ENCODE measurements at regions not wholly inside any gene's neighbourhood (a gene's known extent, or its start where the extent isn't known, plus 50 kb on each side); places are given as distances from the start of the nearest gene placed in this dataset.

DNA sequence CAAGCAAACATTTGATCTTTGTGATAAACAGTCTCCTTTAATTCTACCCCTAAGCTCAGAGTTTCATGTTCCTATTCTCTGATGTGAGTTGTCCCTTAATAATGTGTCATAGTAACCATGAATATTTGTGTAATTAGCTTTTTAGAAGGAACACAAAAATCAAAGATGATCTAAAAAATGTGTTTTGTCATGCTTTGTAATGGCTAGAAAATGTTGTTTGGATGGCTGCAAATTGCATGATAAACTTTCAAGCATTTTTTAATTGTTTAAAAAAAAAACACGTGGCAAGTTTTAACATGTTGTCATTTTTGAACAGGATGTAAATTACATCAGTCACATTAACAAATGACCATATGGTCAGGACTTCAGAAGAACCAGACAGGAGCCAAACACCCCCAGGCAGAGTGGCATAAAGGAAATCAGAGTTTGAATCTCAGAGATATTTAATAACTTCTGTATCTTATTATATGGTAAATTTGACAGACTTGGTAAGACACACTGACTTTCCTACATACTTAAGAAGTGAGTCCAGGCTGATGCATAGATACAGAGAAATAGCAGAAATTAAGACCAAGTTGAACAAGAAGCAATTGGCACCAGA is 223.9 kb upstream of the VEGFC start:
- POLR2A ChIA-PET = no interaction called here
- ATAC-seq = no peak
- Histone ChIP-seq H3K27me3 (ENCODE audit: control insufficient read depth in 1 of 2, insufficient read depth in 2 of 2, low read length in 2 of 2) (no peaks in the 10 kb centered on the region), H3K4me1 (ENCODE audit: insufficient read depth, low read length) (no peaks in the 10 kb centered on the region), H3K4me2 (ENCODE audit: low read depth, low read length) (no peak overlapping the region), H3K4me3 (replicated peaks in 1 of 3; ENCODE audit: insufficient read depth in 1 of 3, low read depth in 2 of 3, low read length in 3 of 3) (no peak overlapping the region), H3K9ac (ENCODE audit: insufficient read depth, low read depth, low read length) (no peak overlapping the region), H3K79me2 (ENCODE audit: insufficient read depth, low read length) (no peaks in the 10 kb centered on the region), H3K9me3 (ENCODE audit: low read length) (peaks cover 19% of the 10 kb centered on the region), H2AFZ (ENCODE audit: low read length) (no peak overlapping the region), H3K27ac (ENCODE audit: extremely low read length, insufficient read depth, low read length) (no peak overlapping the region), H4K20me1 (ENCODE audit: insufficient read depth, low read length) (no peaks in the 10 kb centered on the region), H3K36me3 (replicated peaks in 1 of 2; ENCODE audit: control insufficient read depth in 1 of 2, insufficient read depth in 2 of 2, low read length in 2 of 2) (no peaks in the 10 kb centered on the region)
- in situ Hi-C loops (cut with HindIII; ENCODE audit: extremely low pct_ligation_motif_present, low pct_unique_long_range_greater_than_20kb) (no loop called here), intact Hi-C loops (cut with micrococcal nuclease; ENCODE audit: unreplicated experiment) (no loop called here)
- no peak for FAIRE-seq
- CTCF ChIA-PET (ENCODE audit: low intra/inter-chr PET ratio, low total read pairs) = no interaction called here
- TF ChIP-seq, protein P1, sequence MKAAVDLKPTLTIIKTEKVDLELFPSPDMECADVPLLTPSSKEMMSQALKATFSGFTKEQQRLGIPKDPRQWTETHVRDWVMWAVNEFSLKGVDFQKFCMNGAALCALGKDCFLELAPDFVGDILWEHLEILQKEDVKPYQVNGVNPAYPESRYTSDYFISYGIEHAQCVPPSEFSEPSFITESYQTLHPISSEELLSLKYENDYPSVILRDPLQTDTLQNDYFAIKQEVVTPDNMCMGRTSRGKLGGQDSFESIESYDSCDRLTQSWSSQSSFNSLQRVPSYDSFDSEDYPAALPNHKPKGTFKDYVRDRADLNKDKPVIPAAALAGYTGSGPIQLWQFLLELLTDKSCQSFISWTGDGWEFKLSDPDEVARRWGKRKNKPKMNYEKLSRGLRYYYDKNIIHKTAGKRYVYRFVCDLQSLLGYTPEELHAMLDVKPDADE (CRISPR knock-in tag; IDR thresholded peaks at IDR 0.05) = no peak
- no peak for DNase-seq (ENCODE audit: low spot score)
- BruUV-seq (replicated peaks) = no TSS peak
- WGBS (ENCODE audit: low lambda C conversion rate) = 0% methylated on average over 1 of the region's 1 CpG

DNA sequence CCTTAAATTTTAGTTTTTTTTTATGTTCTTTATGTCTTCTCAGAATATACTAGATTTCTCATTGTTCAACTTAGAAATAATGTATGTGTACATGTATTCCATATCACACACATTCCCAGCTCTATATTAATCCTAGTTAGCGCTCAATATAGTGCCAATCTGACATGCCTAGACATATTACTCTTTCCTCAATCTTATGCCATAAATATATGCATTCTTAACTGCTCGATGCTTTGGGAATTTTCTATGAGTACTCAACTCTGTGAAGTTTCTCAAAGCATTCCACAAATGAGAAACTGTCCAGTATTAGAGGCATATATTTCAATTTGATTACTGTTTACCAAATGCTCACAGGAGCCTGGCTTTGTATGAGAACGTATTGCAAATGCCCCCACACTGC is 231.2 kb upstream of the VEGFC start:
- Histone ChIP-seq H3K4me1 (ENCODE audit: insufficient read depth, low read length) (no peaks in the 10 kb centered on the region), H3K9me3 (ENCODE audit: low read length) (no peaks in the 10 kb centered on the region), H3K79me2 (ENCODE audit: insufficient read depth, low read length) (no peaks in the 10 kb centered on the region), H3K9ac (ENCODE audit: insufficient read depth, low read depth, low read length) (no peak overlapping the region), H3K27me3 (ENCODE audit: control insufficient read depth in 1 of 2, insufficient read depth in 2 of 2, low read length in 2 of 2) (no peaks in the 10 kb centered on the region), H3K27ac (ENCODE audit: extremely low read length, insufficient read depth, low read length) (no peak overlapping the region), H3K4me3 (replicated peaks in 1 of 3; ENCODE audit: insufficient read depth in 1 of 3, low read depth in 2 of 3, low read length in 3 of 3) (no peak overlapping the region), H4K20me1 (ENCODE audit: insufficient read depth, low read length) (no peaks in the 10 kb centered on the region), H3K4me2 (ENCODE audit: low read depth, low read length) (no peak overlapping the region), H3K36me3 (replicated peaks in 1 of 2; ENCODE audit: control insufficient read depth in 1 of 2, insufficient read depth in 2 of 2, low read length in 2 of 2) (no peaks in the 10 kb centered on the region), H2AFZ (ENCODE audit: low read length) (no peak overlapping the region)
- intact Hi-C loops (cut with micrococcal nuclease; ENCODE audit: unreplicated experiment) = no loop called here
- DNase-seq (ENCODE audit: low spot score) (no peak), ATAC-seq (no peak), FAIRE-seq (no peak)
- no TSS peak for BruUV-seq (replicated peaks)
- POLR2A ChIA-PET = no interaction called here
- TF ChIP-seq ATF1 (CRISPR knock-in tag; IDR thresholded peaks at IDR 0.05) = no peak
- no peak for TF ChIP-seq JUND (CRISPR knock-in tag; IDR thresholded peaks at IDR 0.05)
- no peak for TF ChIP-seq ZNF20 (CRISPR knock-in tag; IDR thresholded peaks at IDR 0.05)
- no peak for TF ChIP-seq ZNF235 (CRISPR knock-in tag; IDR thresholded peaks at IDR 0.05; ENCODE audit: borderline replicate concordance)
- TF ChIP-seq ZNF3 (CRISPR knock-in tag; IDR thresholded peaks at IDR 0.05) = no peak
- no peak for TF ChIP-seq ZNF776 (CRISPR knock-in tag; IDR thresholded peaks at IDR 0.05)
- CTCF ChIA-PET (ENCODE audit: low intra/inter-chr PET ratio, low total read pairs) = no interaction called here
- in situ Hi-C loops (cut with HindIII; ENCODE audit: extremely low pct_ligation_motif_present, low pct_unique_long_range_greater_than_20kb) = no loop called here
- 0% methylated on average over 3 of the region's 3 CpGs for WGBS (ENCODE audit: low lambda C conversion rate)
